EL (cell line): ENCODE measurements at regions not wholly inside any gene's neighbourhood (a gene's known extent, or its start where the extent isn't known, plus 50 kb on each side); places are given as distances from the start of the nearest gene placed in this dataset.

ENCODE experiments used
- DNase-seq: peaks from one replicate; pipeline ENCODE4 v3.0.0-alpha.2; 2016

DNA sequence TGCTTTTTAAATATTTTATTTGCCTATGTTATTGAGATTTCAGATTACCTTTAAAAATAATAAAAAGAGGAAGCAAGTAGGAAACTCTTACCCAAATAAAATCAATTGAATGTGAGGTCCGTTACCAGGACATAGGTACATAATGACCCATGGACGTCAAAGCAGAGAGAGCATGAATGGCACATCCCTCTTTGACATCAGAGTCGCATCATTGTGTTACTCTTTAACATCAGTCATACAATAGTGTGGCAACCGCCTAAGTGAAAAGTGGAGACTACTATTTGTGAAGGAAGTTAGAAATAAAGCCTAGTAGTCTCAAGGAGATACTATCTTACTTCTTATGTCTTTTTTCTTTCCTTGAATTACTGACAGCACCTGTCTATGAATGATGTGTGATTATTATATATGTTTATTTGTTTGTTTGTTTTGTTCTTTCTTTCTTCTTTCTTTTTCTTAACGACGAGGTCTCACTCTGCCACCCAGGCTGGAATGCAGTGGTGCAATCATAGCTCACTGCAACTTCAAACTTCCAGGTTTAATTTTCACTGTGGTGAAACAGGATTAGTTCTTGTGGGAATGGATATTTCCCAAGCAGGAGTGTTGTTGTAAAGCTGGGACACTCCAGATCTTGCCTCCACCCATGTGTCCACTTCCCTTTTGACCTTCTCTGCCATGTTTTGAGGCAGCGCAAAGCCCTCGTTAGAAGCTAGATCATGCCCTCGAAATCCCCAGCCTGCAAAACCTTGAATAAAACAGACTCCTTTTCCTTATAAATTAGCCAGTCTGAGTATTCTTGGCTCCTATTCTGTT lies 407.2 kb upstream of the NETO1 start:
- DNase-seq, result no peak

DNA sequence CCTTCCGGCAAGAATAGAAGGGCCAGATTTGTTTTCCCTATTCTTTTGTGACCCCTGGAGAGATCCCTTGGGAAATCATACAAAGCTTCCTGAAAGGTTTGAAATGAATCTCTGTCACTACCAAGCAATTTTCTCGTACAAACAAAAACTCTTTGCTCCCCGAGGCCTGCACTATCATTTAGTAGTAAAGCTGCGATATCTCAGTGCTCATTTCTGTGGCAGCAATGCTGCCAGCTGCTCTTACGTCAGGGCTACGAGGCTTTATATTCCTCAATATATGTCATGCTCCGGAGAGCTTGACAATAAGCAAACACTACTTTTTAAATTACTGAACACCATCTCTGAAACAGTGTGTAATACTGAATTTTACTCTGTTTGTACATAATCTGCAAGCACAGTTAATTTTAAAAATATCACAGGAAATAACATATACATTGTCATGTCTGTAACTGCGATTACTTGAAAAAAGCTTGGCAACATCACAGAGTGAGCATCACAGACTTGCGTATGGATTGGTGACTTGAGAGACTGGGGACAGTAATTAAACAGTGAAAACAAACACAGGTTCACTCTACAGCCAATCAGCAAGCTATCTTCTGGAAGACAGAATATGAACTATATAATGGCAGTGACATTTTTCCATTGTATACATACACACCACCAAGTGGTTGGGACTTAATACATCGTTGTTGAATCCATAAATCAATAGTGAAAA lies 403.3 kb upstream of the NETO1 start:
- no peak for DNase-seq

GRCh38 chr18:73264562-73264921 lies 396.8 kb upstream of the NETO1 start:
- no peak for DNase-seq

GRCh38 chr18:73261923-73262322 lies 394.1 kb upstream of the NETO1 start:
- no peak for DNase-seq

- no peak for DNase-seq
Measured at GRCh38 chr18:73261243-73261642, 393.5 kb upstream of the NETO1 start.

DNA sequence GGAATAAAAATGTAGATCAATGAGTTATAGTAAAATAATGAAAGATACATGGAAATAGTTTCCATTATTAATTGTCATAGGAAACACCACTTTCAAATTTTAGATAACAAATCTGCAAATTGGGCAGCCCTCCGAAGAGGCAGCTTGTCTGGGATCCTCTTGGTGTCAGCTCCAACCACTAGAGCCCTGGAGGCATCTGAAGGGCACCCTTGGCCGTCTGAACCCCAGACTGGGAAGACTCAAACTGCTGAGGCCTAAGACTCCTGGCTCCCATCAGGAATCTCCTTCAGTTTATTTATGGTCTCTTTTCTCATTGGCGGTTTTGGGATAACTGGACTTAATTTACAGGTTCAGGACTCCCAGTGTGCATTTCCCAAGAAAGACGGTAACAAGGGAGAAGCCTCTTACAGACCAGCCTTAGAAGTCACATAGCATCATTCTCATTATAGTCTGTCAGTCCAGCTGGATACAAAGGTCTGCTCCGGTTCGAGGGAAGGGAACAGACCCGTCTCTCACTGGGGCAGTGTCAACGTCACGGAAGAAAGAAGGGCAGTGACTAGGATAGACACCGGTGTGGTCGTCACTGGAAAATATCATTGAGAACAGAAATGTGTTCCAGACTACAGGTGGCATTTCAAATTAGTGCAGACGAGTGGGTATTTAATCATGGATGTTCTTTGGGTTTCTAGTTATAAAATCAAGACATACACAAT lies 390.7 kb upstream of the NETO1 start:
- DNase-seq, result no peak

DNA sequence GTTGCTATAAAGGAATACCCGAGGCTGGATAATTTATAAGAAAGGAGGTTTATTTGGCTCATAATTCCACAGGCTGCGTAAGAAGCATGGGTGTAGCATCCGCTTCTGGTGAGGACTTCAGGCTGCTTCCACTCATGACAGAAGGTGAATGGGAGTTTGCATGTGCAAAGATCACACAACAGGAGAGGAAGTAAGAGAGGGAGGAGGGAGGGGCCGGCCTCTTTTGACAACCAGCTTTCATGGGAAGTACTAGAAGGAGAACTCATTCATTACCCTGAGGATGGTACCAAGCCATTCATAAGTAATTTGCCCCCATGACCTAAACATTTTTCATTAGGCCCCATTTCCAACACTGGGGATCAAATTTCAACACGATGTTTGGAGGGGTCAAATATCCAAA lies 386.8 kb upstream of the NETO1 start:
- DNase-seq, result no peak

DNA sequence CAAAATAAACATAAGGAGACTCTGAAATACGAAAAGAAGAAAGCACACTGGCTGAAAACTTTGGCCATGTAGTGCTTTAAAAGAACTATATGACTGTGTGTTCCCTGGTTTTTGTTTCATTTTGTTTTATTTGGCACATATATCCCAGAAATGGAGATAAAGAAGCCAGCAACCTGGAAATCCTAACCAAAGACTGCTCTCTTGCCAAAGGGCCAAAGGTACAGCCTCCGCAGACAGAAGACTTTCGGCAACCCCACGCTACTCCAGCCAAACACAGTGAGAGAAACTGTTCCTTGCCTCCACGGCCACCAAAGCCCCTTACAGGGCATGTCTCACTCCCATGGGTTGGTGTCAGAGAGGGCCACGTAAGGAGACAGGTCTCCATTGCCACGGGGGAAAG lies 381.2 kb upstream of the NETO1 start:
- DNase-seq, result no peak

DNA sequence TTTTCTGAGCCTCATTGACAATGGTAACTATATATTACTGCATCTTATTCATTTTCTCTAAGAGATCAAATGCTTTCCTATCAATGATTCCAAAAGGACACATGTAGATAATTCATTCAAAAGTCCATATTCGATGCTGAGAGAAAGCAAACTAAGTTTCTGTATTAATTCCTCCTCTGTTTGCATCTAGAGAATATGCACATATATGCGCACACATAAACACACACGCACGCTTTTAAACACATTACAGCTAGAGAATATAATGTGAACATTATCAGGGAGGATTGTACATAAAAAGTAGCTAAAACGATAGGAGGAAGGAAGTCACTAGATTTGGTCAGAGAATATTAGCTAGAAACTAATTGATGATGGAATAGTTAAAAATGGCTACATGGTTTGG lies 379.0 kb upstream of the NETO1 start:
- DNase-seq, result no peak

GRCh38 chr18:73245345-73245744 lies 377.6 kb upstream of the NETO1 start:
- no peak for DNase-seq

DNA sequence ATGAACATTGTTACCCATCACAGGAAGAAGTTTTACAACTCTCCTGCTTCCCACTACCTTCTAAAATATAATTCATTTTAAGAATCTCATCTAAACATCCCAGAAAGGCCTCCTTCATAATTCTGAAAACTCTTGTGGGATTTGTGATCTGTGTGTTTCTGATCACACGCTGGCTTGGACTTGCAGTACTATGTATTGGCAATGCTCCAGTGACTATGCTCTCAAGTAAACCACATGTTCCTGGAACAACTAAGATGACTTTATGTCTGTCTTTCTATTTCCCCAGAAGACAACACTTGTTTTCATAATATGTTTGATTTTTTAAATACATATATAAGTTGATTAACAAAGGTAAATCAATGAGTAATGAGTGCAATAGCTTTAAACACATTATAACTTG lies 376.6 kb upstream of the NETO1 start:
- no peak for DNase-seq

GRCh38 chr18:73240899-73241298 lies 373.1 kb upstream of the NETO1 start:
- DNase-seq, result no peak

GRCh38 chr18:73235921-73236320 lies 368.1 kb upstream of the NETO1 start:
- peak; percentile 0 for DNase-seq

DNA sequence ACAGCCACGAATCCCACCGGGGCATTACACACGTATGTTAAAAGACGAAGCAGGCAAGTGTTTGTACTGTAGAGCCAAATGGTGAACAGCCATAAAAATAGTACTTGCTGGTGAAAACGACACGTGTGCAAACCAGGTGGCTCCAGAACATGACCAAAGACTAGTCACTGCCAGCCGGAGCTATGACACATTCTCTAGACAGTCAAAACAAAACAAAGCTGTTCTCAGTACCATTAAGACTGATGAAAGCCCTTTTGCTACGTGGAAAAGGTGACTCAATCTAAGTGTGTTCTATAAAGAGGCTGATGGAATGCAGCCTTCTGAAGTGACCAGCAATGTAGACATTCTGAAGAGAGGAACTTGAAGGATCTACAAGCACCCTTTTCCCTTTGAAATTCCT lies 367.7 kb upstream of the NETO1 start:
- DNase-seq, result peak; percentile 77

DNA sequence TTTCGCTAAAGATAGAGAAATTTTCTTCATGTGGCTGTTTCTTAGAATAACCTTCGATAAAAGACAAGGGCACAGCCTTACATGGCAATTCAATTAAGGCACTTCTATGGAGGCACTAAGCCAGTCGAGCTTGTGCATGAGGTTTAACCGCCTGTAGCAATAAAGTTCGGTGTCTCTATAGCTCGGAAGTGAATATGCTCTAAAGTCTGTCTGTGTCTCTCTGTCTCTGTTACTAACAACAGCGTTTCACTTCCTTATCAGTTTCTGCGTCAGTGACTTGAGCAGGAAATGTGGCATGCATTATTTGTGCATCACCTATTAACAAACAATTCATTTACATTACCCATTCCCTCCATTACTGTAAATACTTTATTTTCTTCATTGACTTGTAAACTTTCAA lies 365.1 kb upstream of the NETO1 start:
- DNase-seq, result no peak

DNA sequence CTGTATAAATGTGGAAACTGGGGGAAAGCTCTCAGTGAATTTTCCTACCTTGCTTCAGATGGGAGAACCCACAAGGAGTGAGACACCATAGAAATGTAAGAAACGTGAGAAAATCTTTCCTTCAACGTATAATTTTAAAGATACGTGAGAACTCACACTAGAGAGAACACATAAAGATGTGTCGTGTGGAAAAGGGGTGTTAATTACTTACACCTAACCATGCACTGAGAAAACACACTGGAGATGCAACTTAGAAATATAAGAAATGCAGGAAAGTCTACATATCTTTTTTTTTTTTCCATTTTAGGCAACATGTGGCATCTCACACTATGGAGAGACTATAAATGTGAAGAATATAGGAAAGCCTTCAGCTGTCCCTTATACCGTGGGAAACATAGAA lies 352.9 kb upstream of the NETO1 start:
- DNase-seq, result no peak

DNA sequence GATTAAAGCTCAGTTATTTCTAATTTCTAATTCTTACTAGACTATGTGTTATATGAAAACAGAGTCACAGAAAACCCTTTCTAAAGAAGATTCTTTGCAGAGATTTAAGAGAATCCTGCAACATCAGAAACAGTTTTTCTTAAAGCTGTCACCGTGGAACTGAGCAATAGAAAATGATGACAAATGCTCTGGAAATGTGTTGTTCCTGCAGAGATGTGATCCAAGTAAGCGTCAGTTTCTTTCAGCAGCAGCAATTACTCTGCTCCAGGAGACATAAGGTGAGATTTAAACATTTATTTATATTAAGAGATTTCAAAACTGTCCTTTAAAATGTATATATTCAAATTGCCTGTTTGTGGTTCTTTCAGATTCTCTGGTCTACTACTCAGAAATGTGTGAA lies 350.5 kb upstream of the NETO1 start:
- DNase-seq, result no peak

- DNase-seq, result no peak
Measured at GRCh38 chr18:73214970-73215369, 347.2 kb upstream of the NETO1 start.

DNA sequence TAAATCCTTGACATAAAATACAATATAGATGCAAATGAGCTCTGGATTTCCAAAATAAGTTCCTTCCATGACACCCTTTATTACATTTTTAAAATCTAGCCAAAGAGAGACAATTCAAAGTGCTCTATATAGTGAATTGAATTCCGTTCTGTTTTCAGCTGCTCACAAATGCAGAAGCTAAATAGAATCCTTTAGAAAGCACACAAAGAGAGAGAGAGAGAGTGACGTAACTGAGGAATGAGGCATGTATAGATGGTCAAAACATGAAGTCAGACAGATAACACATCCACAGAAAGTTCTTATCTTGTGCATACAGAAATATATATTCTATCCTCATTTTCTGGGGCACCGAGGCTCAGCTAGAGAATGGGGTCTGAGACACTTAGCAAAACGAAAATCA lies 344.7 kb upstream of the NETO1 start:
- DNase-seq, result no peak

DNA sequence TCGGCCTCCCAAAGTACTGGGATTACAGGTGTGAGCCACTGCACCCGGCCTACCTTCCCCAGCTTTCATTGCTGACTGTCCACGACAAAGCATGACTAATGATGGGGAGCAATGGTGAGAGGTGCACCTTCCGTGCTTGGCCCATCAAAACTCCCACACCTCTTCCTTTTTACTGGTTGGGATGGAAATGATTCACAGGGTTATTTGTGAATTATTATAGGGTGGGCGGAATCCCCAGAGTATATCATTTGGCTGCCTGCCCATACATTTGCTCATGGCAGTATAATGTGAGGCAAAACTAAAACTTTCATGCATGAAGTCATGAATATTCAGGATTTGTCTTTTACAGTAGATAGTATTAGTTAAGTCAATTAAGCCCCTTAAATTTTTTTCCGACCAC lies 334.2 kb upstream of the NETO1 start:
- DNase-seq, result peak; percentile 13

DNA sequence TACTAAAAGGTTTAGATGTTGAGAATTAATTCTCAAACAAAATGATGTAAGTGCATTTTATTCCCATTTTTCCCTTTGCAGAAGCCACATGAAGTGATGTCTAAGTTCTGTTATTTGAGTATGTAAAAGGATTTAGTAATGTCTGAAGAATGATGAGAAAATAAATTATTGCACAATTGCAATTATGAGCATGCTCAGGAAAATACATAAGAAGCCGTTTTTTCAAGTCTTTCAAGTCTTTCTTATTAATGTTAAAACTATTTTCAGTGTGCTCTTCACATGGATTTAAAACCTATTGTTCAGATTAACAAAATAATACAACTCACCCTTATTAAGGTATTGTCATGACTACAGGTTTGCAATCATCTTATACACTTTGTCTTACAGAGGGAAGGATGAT lies 331.4 kb upstream of the NETO1 start:
- peak; percentile 15 for DNase-seq

GRCh38 chr18:73189718-73190117 lies 321.9 kb upstream of the NETO1 start:
- DNase-seq, result no peak

DNA sequence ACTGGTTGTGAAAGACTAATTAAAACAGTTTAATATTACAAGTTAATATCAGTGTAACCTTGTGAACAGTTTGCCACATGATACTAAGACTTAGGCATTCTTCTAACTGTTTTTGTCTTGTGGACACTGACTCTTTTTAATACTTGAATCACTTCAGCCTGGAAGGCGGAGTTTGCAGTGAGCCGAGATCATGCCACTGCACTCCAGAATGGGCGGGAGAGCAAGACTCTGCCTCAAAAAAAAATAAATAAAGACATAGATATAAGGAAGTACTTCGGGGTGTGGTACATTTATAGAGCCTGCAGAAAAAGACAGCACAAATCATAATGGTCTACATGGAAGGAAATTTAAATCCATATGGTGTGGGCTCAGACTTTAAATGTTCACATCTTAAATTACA lies 300.4 kb upstream of the NETO1 start:
- DNase-seq, result no peak

- no peak for DNase-seq
Measured at GRCh38 chr18:73164430-73164829, 296.6 kb upstream of the NETO1 start.
